ENCODE measurements at regions not wholly inside any gene's neighbourhood (a gene's known extent, or its start where the extent isn't known, plus 50 kb on each side); places are given as distances from the start of the nearest gene placed in this dataset.

DNA sequence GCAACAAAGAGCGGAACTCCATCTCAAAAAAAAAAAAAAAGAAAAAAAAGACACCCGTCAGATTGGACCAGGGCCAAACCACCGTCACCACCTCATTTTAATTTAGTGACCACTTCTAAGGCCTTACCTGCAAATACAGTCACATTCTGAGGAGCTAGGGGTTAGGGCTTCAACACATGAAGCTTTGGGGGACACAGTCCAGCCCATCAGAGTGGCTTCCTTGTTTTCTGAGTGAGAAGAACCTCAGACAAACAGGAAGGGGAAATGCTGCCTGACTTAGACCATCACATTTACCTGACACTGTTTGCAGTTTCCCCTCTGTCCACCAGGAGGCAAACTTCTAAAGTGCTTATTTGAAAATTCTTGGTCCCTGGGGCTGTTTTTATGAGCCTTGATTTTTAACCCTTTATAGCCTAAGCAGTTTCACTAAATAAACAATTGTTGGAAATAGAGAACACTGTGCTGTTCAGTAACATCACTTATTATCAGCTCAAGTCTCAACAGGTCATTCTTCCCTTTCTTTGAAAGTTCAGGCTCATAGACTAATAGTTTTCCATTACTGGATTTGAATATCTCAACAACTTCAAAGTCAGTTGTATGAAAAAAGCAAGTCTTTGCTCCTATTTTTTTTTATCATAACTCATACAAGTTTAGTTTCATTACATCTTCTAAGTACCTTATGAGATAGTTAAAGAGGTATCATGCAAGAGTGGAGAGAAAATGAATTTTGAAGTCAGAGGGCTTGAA, 74.9 kb upstream of the WASF3 start:
- TF ChIP-seq CTCF (conservative IDR thresholded peaks at IDR 0.05): peak; percentile 89
- Mint-ChIP-seq H3K27me3 (ENCODE audit: low read depth) (no peaks in the 10 kb centered on the region), H3K4me1 (peaks cover 11 to 12% of the 10 kb centered on the region in 2 experiments), H3K27ac (no peak overlapping the region), H3K36me3 (ENCODE audit: insufficient read depth in 1 of 3, low read depth in 3 of 3) (no peaks in the 10 kb centered on the region; a peak in 1 of 7 replicates), H3K9me3 (no peaks in the 10 kb centered on the region), H3K4me3 (no peak overlapping the region)
- H2BK12ac ChIP-seq (ENCODE audit: insufficient read length, low read depth, low read length): no peak overlapping the region
- no peaks in the 10 kb centered on the region for H3K79me2 ChIP-seq (ENCODE audit: insufficient read depth, low read length)
- H4K91ac ChIP-seq (ENCODE audit: insufficient read length, low read depth, low read length): no peak overlapping the region
- no CpG with 5 or more reads among the region's 3 CpGs for WGBS (ENCODE audit: extremely low coverage, insufficient read length, low lambda C conversion rate)
- H2AFZ ChIP-seq (ENCODE audit: low read length): peak overlapping the region; percentile 99
- no peak overlapping the region for H2BK15ac ChIP-seq (ENCODE audit: low read depth, low read length)
- peak overlapping the region; percentile 89 for H3K18ac ChIP-seq (ENCODE audit: insufficient read length, low read depth, low read length)
- H3K27ac ChIP-seq (ENCODE audit: insufficient read length, low read depth, low read length): no peak overlapping the region
- DNase-seq: peak; percentile 74
- H3K9me3 ChIP-seq (ENCODE audit: control insufficient read depth, low read depth, low read length): no peaks in the 10 kb centered on the region
- no peaks in the 10 kb centered on the region for H3K23me2 ChIP-seq (ENCODE audit: insufficient read length, low read depth, low read length, poor library complexity, severe bottlenecking)
- H3K79me1 ChIP-seq (ENCODE audit: insufficient read depth, low read depth, low read length, poor library complexity, severe bottlenecking): no peaks in the 10 kb centered on the region
- no peak overlapping the region for H4K5ac ChIP-seq (ENCODE audit: insufficient read length, low read depth, low read length)
- H3K4me2 ChIP-seq (ENCODE audit: insufficient read depth, insufficient read length, low read length): no peak overlapping the region
- H3K56ac ChIP-seq (ENCODE audit: insufficient read length, low read depth, low read length): no peak overlapping the region
- H4K8ac ChIP-seq (replicated peaks; ENCODE audit: insufficient read length, low read depth, low read length): no peak overlapping the region
- no peak overlapping the region for H3K23ac ChIP-seq (ENCODE audit: insufficient read length, low read depth, low read length)
- H2AK5ac ChIP-seq (ENCODE audit: insufficient read length, low read length): no peak overlapping the region
- H3K14ac ChIP-seq (ENCODE audit: insufficient read depth, low read length): no peak overlapping the region
- no peaks in the 10 kb centered on the region for H4K20me1 ChIP-seq (ENCODE audit: control insufficient read depth, insufficient read depth, insufficient read length)
- no peak overlapping the region for H3K4ac ChIP-seq (ENCODE audit: low read depth, low read length)
- H3K9ac ChIP-seq (ENCODE audit: extremely low read depth, insufficient read length, low read length): no peak overlapping the region
- H3T11ph ChIP-seq (ENCODE audit: low read length): no peak overlapping the region
- no peak overlapping the region for H2BK120ac ChIP-seq (ENCODE audit: low read depth, low read length, poor library complexity, severe bottlenecking)
- no peak overlapping the region for H2BK5ac ChIP-seq (ENCODE audit: insufficient read length, low read length)
- H3K4me1 ChIP-seq (ENCODE audit: insufficient read depth, low read length): peaks cover under 1% of the 10 kb centered on the region
- no peaks in the 10 kb centered on the region for H3K27me3 ChIP-seq (ENCODE audit: insufficient read depth, low read length)
- no peak overlapping the region for H2BK20ac ChIP-seq (ENCODE audit: low read depth, low read length, poor library complexity, severe bottlenecking)

Data from H9 (cell line).